22Rv1 (cell line): ENCODE measurements at regions not wholly inside any gene's neighbourhood (a gene's known extent, or its start where the extent isn't known, plus 50 kb on each side); places are given as distances from the start of the nearest gene placed in this dataset.

Experiments used
- CTCF ChIP-seq: fragments of 450-650 bp; IDR thresholded peaks from 2 replicates; pipeline ENCODE4 v1.5.1; 2017; ENCODE audit warnings: mild to moderate bottlenecking
- ZFX ChIP-seq: fragments of 450-650 bp; IDR thresholded peaks from 2 replicates; pipeline ENCODE4 v1.6.1; 2017; ENCODE audit warnings: antibody characterized with exemption, borderline replicate concordance

DNA sequence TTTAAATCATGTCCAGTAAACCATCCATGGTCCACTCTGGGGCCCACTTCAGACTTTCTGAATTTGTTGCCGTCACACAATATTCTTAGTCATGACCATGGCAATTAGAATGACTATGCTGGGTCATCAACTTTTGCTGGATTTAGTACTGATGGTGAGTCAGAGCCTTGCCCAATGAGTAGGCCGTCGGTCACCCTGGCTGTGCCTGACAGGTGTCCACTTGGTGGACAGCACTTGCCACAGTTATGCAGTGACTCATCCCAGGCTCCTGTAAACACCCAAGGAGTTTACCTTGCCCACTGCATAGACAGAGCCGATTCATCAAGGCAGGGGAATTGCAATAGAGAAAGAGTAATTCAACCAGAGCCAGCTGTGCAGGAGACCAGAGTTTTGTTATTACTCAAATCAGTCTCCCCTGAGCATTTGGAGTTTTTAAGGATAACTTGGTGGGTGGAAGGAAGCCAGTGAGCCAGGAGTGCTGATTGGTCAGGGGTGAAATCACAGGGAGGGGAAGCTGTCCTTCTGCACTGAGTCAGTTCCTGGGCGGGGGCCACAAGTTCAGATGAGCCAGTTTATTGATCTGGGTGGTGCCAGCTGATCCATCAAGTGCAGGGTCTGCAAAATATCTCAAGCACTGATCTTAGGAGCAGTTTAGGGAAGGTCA, 333.8 kb downstream of the PTPRU start:
- TF ChIP-seq CTCF (no peak), ZFX (no peak)
